Panc1 (cell line): ENCODE measurements at regions not wholly inside any gene's neighbourhood (a gene's known extent, or its start where the extent isn't known, plus 50 kb on each side); places are given as distances from the start of the nearest gene placed in this dataset.

Experiments used
- ATAC-seq: fragments of 200-7000 bp; cut with Tn5 transposase; 2 replicates; pipeline ENCODE4 v1.9.1; 2020; ENCODE audit warnings: mild to moderate bottlenecking, moderate library complexity
- BruUV-seq: library from RNA; stranded (reverse); fragments of 400-500 nt; replicated peaks from 2 replicates; lab custom pipeline; 2021; lab: Mats Ljungman, UMichigan
- CTCF ChIA-PET: fragments of 300-600 bp; sonication (Branson Sonifier 250); formaldehyde crosslinking; loops from one replicate; lab custom pipeline; 2022; ENCODE audit warnings: antibody characterized with exemption; lab: Charles Lee
- POLR2A ChIA-PET: fragments of 300-600 bp; sonication (Branson Sonifier 250); formaldehyde crosslinking; loops from one replicate; lab custom pipeline; 2022; ENCODE audit warnings: antibody characterized with exemption; lab: Charles Lee
- DNase-seq: peaks from one replicate; pipeline ENCODE4 v3.0.0-alpha.2; 2010; ENCODE audit warnings: low read depth, low spot score
- H3K27ac ChIP-seq: 2 replicates; pipeline ENCODE4 v1.5.1; 2011; ENCODE audit warnings: mild to moderate bottlenecking, low read length, inconsistent platforms
- H3K27me3 ChIP-seq: fragments of 200-500 bp; sonication (Bioruptor generic); 2 replicates; pipeline ENCODE4 v1.6.0; 2014; ENCODE audit warnings: low read length, inconsistent platforms; ENCODE audit not compliant: control insufficient read depth, insufficient read depth
- H3K36me3 ChIP-seq: fragments of 200-500 bp; sonication (Bioruptor generic); 2 replicates; pipeline ENCODE4 v1.5.1; 2014; ENCODE audit warnings: inconsistent platforms, mild to moderate bottlenecking, low read length, moderate library complexity; ENCODE audit not compliant: control insufficient read depth, insufficient read depth
- H3K4me1 ChIP-seq: 2 replicates; pipeline ENCODE4 v1.5.1; 2011; ENCODE audit warnings: inconsistent platforms, mild to moderate bottlenecking, low read length, moderate library complexity; ENCODE audit not compliant: control insufficient read depth, insufficient read depth
- H3K4me3 ChIP-seq, 2 experiments: 2 replicates each; pipeline ENCODE4 v1.5.1; 2011 to 2012; ENCODE audit warnings: low read depth in 2 of 2, low read length in 2 of 2, mild to moderate bottlenecking in 2 of 2, inconsistent platforms in 1 of 2, moderate library complexity in 1 of 2
- H3K9me3 ChIP-seq: fragments of 200-500 bp; sonication (Bioruptor generic); 2 replicates; pipeline ENCODE4 v1.5.1; 2014; ENCODE audit warnings: low read depth, mild to moderate bottlenecking, inconsistent platforms, low read length, moderate library complexity; ENCODE audit not compliant: control insufficient read depth, insufficient read depth
- POLR2AphosphoS5 ChIP-seq: IDR thresholded peaks from 2 replicates; pipeline ENCODE4 v1.6.1; 2012; ENCODE audit warnings: mild to moderate bottlenecking, low read depth, low read length, moderate library complexity
- SIN3A ChIP-seq: IDR thresholded peaks from 2 replicates; pipeline ENCODE4 v1.6.1; 2012; ENCODE audit warnings: low read depth, mild to moderate bottlenecking, low read length, moderate library complexity, borderline replicate concordance; ENCODE audit not compliant: insufficient read depth
- TCF7L2 ChIP-seq: IDR thresholded peaks from 2 replicates; pipeline ENCODE4 v1.6.1; 2011; ENCODE audit warnings: mild to moderate bottlenecking, low read depth, low read length, inconsistent platforms
- in situ Hi-C: cut with HindIII; loops from 2 replicates; pipeline ENCODE4 v1.10.0; 2016; ENCODE audit warnings: low sequenced_read_pairs, low pct_unique_long_range_greater_than_20kb
- intact Hi-C: fragments of 100-400 bp; cut with micrococcal nuclease; formaldehyde crosslinking; loops from one replicate; pipeline ENCODE4 v1.10.0; 2022; ENCODE audit not compliant: unreplicated experiment
- TF ChIP-seq, protein P1 (sequence below), 2 experiments: IDR thresholded peaks; 2 replicates each; pipeline ENCODE4 v1.6.1; 2011 to 2012; ENCODE audit warnings: low read depth in 2 of 2, control low read depth in 1 of 2, low read length in 1 of 2, mild to moderate bottlenecking in 1 of 2, moderate library complexity in 1 of 2; ENCODE audit not compliant: insufficient read depth in 1 of 2
- TF ChIP-seq, protein P2 (sequence below): fragments of 450-650 bp; IDR thresholded peaks from 2 replicates; pipeline ENCODE4 v1.5.1; 2017; ENCODE audit warnings: mild to moderate bottlenecking

GRCh38 chr11:127273593-127274327, 273.2 kb upstream of the KIRREL3 start:
- intact Hi-C loops (no loop called here), in situ Hi-C loops (no loop called here)
- CTCF ChIA-PET: interaction anchor here (0.7 kb wide), 1 partner anchor 22 kb away, joined by 6 read pairs; no protein-coding TSS in a partner anchor
- H3K4me3 ChIP-seq: no peak overlapping the region
- BruUV-seq: no TSS peak
- TF ChIP-seq, protein P1, sequence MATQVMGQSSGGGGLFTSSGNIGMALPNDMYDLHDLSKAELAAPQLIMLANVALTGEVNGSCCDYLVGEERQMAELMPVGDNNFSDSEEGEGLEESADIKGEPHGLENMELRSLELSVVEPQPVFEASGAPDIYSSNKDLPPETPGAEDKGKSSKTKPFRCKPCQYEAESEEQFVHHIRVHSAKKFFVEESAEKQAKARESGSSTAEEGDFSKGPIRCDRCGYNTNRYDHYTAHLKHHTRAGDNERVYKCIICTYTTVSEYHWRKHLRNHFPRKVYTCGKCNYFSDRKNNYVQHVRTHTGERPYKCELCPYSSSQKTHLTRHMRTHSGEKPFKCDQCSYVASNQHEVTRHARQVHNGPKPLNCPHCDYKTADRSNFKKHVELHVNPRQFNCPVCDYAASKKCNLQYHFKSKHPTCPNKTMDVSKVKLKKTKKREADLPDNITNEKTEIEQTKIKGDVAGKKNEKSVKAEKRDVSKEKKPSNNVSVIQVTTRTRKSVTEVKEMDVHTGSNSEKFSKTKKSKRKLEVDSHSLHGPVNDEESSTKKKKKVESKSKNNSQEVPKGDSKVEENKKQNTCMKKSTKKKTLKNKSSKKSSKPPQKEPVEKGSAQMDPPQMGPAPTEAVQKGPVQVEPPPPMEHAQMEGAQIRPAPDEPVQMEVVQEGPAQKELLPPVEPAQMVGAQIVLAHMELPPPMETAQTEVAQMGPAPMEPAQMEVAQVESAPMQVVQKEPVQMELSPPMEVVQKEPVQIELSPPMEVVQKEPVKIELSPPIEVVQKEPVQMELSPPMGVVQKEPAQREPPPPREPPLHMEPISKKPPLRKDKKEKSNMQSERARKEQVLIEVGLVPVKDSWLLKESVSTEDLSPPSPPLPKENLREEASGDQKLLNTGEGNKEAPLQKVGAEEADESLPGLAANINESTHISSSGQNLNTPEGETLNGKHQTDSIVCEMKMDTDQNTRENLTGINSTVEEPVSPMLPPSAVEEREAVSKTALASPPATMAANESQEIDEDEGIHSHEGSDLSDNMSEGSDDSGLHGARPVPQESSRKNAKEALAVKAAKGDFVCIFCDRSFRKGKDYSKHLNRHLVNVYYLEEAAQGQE (IDR thresholded peaks at IDR 0.05; ENCODE audit: insufficient read depth in 1 of 2, low read depth in 2 of 2, low read length in 1 of 2): no peak
- TF ChIP-seq POLR2AphosphoS5: no peak
- TF ChIP-seq, protein P2, sequence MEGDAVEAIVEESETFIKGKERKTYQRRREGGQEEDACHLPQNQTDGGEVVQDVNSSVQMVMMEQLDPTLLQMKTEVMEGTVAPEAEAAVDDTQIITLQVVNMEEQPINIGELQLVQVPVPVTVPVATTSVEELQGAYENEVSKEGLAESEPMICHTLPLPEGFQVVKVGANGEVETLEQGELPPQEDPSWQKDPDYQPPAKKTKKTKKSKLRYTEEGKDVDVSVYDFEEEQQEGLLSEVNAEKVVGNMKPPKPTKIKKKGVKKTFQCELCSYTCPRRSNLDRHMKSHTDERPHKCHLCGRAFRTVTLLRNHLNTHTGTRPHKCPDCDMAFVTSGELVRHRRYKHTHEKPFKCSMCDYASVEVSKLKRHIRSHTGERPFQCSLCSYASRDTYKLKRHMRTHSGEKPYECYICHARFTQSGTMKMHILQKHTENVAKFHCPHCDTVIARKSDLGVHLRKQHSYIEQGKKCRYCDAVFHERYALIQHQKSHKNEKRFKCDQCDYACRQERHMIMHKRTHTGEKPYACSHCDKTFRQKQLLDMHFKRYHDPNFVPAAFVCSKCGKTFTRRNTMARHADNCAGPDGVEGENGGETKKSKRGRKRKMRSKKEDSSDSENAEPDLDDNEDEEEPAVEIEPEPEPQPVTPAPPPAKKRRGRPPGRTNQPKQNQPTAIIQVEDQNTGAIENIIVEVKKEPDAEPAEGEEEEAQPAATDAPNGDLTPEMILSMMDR: no peak
- TF ChIP-seq TCF7L2: no peak
- no peak for TF ChIP-seq SIN3A
- POLR2A ChIA-PET: no interaction called here
- no peaks in the 10 kb centered on the region for H3K9me3 ChIP-seq
- no peaks in the 10 kb centered on the region for H3K4me1 ChIP-seq
- H3K36me3 ChIP-seq: no peaks in the 10 kb centered on the region
- no peak for ATAC-seq
- no peak for DNase-seq
- no peak overlapping the region for H3K27ac ChIP-seq
- no peaks in the 10 kb centered on the region for H3K27me3 ChIP-seq

- no peak for ATAC-seq
- Histone ChIP-seq H3K9me3 (no peaks in the 10 kb centered on the region), H3K27me3 (no peaks in the 10 kb centered on the region), H3K4me1 (no peaks in the 10 kb centered on the region), H3K36me3 (no peaks in the 10 kb centered on the region), H3K27ac (no peak overlapping the region), H3K4me3 (no peak overlapping the region)
- no peak for TF ChIP-seq POLR2AphosphoS5
- TF ChIP-seq, protein P2: no peak
- TF ChIP-seq SIN3A: no peak
- TF ChIP-seq, protein P1 (IDR thresholded peaks at IDR 0.05; ENCODE audit: insufficient read depth in 1 of 2, low read depth in 2 of 2, low read length in 1 of 2): no peak
- no peak for TF ChIP-seq TCF7L2
- BruUV-seq: no TSS peak
- CTCF ChIA-PET: no interaction called here
- DNase-seq: no peak
- in situ Hi-C loops (no loop called here), intact Hi-C loops (no loop called here)
- POLR2A ChIA-PET: no interaction called here
Observed at GRCh38 chr11:127270851-127271250, 270.3 kb upstream of the KIRREL3 start.
